Right lung (tissue), 2 donors: ENCODE measurements at regions not wholly inside any gene's neighbourhood (a gene's known extent, or its start where the extent isn't known, plus 50 kb on each side); places are given as distances from the start of the nearest gene placed in this dataset.
A peak's percentile ranks its signal among the peaks of the same experiment; 100 is the strongest.

Source experiments
- DNase-seq, 2 donors: peaks; one replicate each; pipeline ENCODE4 v3.0.0-alpha.2; 2013

- DNase-seq: peak in 1 of 2 donors; percentile 24
Observed at GRCh38 chr15:39301589-39301999, 279.3 kb upstream of the THBS1 start.

GRCh38 chr15:39302936-39303335, 277.9 kb upstream of the THBS1 start:
- no peak for DNase-seq

- DNase-seq: no peak
Observed at GRCh38 chr15:39304201-39304841, 276.6 kb upstream of the THBS1 start.

GRCh38 chr15:39304931-39305728, 275.7 kb upstream of the THBS1 start:
- no peak for DNase-seq

- no peak for DNase-seq
Observed at GRCh38 chr15:39310633-39311032, 270.2 kb upstream of the THBS1 start.

GRCh38 chr15:39312984-39313383, 267.9 kb upstream of the THBS1 start:
- no peak for DNase-seq

GRCh38 chr15:39313467-39313866, 267.4 kb upstream of the THBS1 start:
- no peak for DNase-seq

GRCh38 chr15:39313881-39314280, 267.0 kb upstream of the THBS1 start:
- no peak for DNase-seq

GRCh38 chr15:39315206-39315850, 265.6 kb upstream of the THBS1 start:
- DNase-seq: no peak

GRCh38 chr15:39317225-39317624, 263.7 kb upstream of the THBS1 start:
- no peak for DNase-seq

GRCh38 chr15:39318231-39318630, 262.6 kb upstream of the THBS1 start:
- DNase-seq: no peak

- DNase-seq: no peak
Observed at GRCh38 chr15:39320355-39320754, 260.5 kb upstream of the THBS1 start.

- no peak for DNase-seq
Observed at GRCh38 chr15:39320886-39321285, 260.0 kb upstream of the THBS1 start.

- DNase-seq: no peak
Observed at GRCh38 chr15:39321977-39322376, 258.9 kb upstream of the THBS1 start.

- DNase-seq: no peak
Observed at GRCh38 chr15:39323157-39323556, 257.7 kb upstream of the THBS1 start.

- no peak for DNase-seq
Observed at GRCh38 chr15:39323706-39324105, 257.2 kb upstream of the THBS1 start.

- no peak for DNase-seq
Observed at GRCh38 chr15:39326306-39326975, 254.4 kb upstream of the THBS1 start.

- DNase-seq: no peak
Observed at GRCh38 chr15:39327005-39327730, 253.7 kb upstream of the THBS1 start.

- DNase-seq: no peak
Observed at GRCh38 chr15:39330061-39330460, 250.8 kb upstream of the THBS1 start.

- DNase-seq: no peak
Observed at GRCh38 chr15:39331584-39331983, 249.3 kb upstream of the THBS1 start.

GRCh38 chr15:39332846-39333245, 248.0 kb upstream of the THBS1 start:
- no peak for DNase-seq

GRCh38 chr15:39333393-39333792, 247.5 kb upstream of the THBS1 start:
- no peak for DNase-seq
